Tibial artery (tissue), 4 donors: ENCODE measurements at regions not wholly inside any gene's neighbourhood (a gene's known extent, or its start where the extent isn't known, plus 50 kb on each side); places are given as distances from the start of the nearest gene placed in this dataset.

Experiments used
- DNase-seq, 2 donors: peaks; one replicate each; pipeline ENCODE4 v3.0.0-alpha.2; 2019
- H3K27ac ChIP-seq, 2 donors: fragments of 200-600 bp; sonication (generic) in 1 of 2; 1 replicate in 1 of 2; 2 replicates in 1 of 2; pipeline ENCODE4 v1.5.1; 2018 to 2019; ENCODE audit warnings: mild to moderate bottlenecking in 1 of 2
- H3K27me3 ChIP-seq, 2 donors: fragments of 200-600 bp; sonication (generic) in 1 of 2; one replicate each; pipeline versions ENCODE4 v1.5.1 to v1.6.0; 2016 to 2019
- H3K36me3 ChIP-seq, 3 donors: fragments of 200-600 bp; sonication (generic) in 2 of 3; one replicate each; pipeline ENCODE4 v1.5.1; 2016 to 2019; ENCODE audit warnings: mild to moderate bottlenecking in 2 of 3
- H3K4me1 ChIP-seq, 4 donors: fragments of 200-600 bp; sonication (generic) in 2 of 4; 1 replicate in 3 of 4; 2 replicates in 1 of 4; pipeline ENCODE4 v1.5.1; 2016 to 2019
- H3K4me3 ChIP-seq, 2 donors: fragments of 200-600 bp; sonication (generic) in 1 of 2; 1 replicate in 1 of 2; 2 replicates in 1 of 2; pipeline ENCODE4 v1.5.1; 2018 to 2019; ENCODE audit warnings: mild to moderate bottlenecking in 2 of 2
- H3K9me3 ChIP-seq, 3 donors: fragments of 200-600 bp; sonication (generic) in 1 of 3; one replicate each; pipeline ENCODE4 v1.5.1; 2016 to 2019
- CTCF ChIP-seq, 2 experiments: fragments of 200-600 bp in 1 of 2; fragments of 450-650 bp in 1 of 2; IDR thresholded peaks; one replicate each; pipeline ENCODE4 v1.5.1; 2017 to 2019; ENCODE audit warnings: antibody characterized with exemption in 2 of 2, mild to moderate bottlenecking in 1 of 2, moderate library complexity in 1 of 2
- intact Hi-C: fragments of 100-400 bp; cut with DNase I; formaldehyde crosslinking; loops from one replicate; pipeline ENCODE4 v1.15.0; 2023; ENCODE audit warnings: low total_unique reads

- peak in 1 of 2 donors; percentile 12 for DNase-seq
- intact Hi-C loops, result no loop called here
- H3K36me3 ChIP-seq, result no peaks in the 10 kb centered on the region
- no peaks in the 10 kb centered on the region for H3K9me3 ChIP-seq
- no peak overlapping the region for H3K4me3 ChIP-seq
- TF ChIP-seq CTCF (IDR thresholded peaks at IDR 0.05), result no peak
- H3K4me1 ChIP-seq, result no peaks in the 10 kb centered on the region
- H3K27ac ChIP-seq, result no peak overlapping the region
- H3K27me3 ChIP-seq, result no peaks in the 10 kb centered on the region
These were observed 61.6 kb downstream of the MSX1 start for GRCh38 chr4:4921077-4921476.

GRCh38 chr4:4922441-4922840 lies 63.0 kb downstream of the MSX1 start:
- TF ChIP-seq CTCF (IDR thresholded peaks at IDR 0.05), result no peak
- no peak for DNase-seq
- no peaks in the 10 kb centered on the region for H3K9me3 ChIP-seq
- no peaks in the 10 kb centered on the region for H3K4me1 ChIP-seq
- no peaks in the 10 kb centered on the region for H3K36me3 ChIP-seq
- no peak overlapping the region for H3K4me3 ChIP-seq
- no peaks in the 10 kb centered on the region for H3K27me3 ChIP-seq
- no peak overlapping the region for H3K27ac ChIP-seq
- intact Hi-C loops, result no loop called here

- Histone ChIP-seq H3K4me3 (no peak overlapping the region), H3K4me1 (no peaks in the 10 kb centered on the region), H3K27me3 (no peaks in the 10 kb centered on the region), H3K36me3 (no peaks in the 10 kb centered on the region), H3K9me3 (no peaks in the 10 kb centered on the region), H3K27ac (no peak overlapping the region)
- DNase-seq, result no peak
- intact Hi-C loops, result no loop called here
- no peak for TF ChIP-seq CTCF (IDR thresholded peaks at IDR 0.05)
These were observed 63.7 kb downstream of the MSX1 start for GRCh38 chr4:4923201-4923600.

GRCh38 chr4:4930677-4931076 lies 71.2 kb downstream of the MSX1 start:
- intact Hi-C loops, result no loop called here
- H3K4me3 ChIP-seq, result no peak overlapping the region
- H3K27ac ChIP-seq, result no peak overlapping the region
- no peaks in the 10 kb centered on the region for H3K4me1 ChIP-seq
- peak; percentile 43 to 65 for DNase-seq
- peaks cover 0 to 1% of the 10 kb centered on the region in 2 donors for H3K27me3 ChIP-seq
- no peak for TF ChIP-seq CTCF (IDR thresholded peaks at IDR 0.05)
- H3K9me3 ChIP-seq, result no peaks in the 10 kb centered on the region
- H3K36me3 ChIP-seq, result no peaks in the 10 kb centered on the region

- H3K4me1 ChIP-seq, result no peaks in the 10 kb centered on the region
- no peaks in the 10 kb centered on the region for H3K36me3 ChIP-seq
- DNase-seq, result no peak
- H3K4me3 ChIP-seq, result no peak overlapping the region
- intact Hi-C loops, result no loop called here
- H3K27me3 ChIP-seq, result peaks cover 0 to 2% of the 10 kb centered on the region in 2 donors
- H3K9me3 ChIP-seq, result no peaks in the 10 kb centered on the region
- no peak overlapping the region for H3K27ac ChIP-seq
- no peak for TF ChIP-seq CTCF (IDR thresholded peaks at IDR 0.05)
These were observed 76.5 kb downstream of the MSX1 start for GRCh38 chr4:4935974-4936373.

- Histone ChIP-seq H3K27ac (no peak overlapping the region), H3K27me3 (peaks cover 0 to 2% of the 10 kb centered on the region in 2 donors), H3K9me3 (no peaks in the 10 kb centered on the region), H3K4me1 (no peaks in the 10 kb centered on the region), H3K4me3 (no peak overlapping the region), H3K36me3 (no peaks in the 10 kb centered on the region)
- intact Hi-C loops, result no loop called here
- DNase-seq, result no peak
- TF ChIP-seq CTCF (IDR thresholded peaks at IDR 0.05), result no peak
These were observed 78.5 kb downstream of the MSX1 start for GRCh38 chr4:4937926-4938325.
